Left colon (tissue), 2 donors: ENCODE measurements at regions not wholly inside any gene's neighbourhood (a gene's known extent, or its start where the extent isn't known, plus 50 kb on each side); places are given as distances from the start of the nearest gene placed in this dataset.
A peak's percentile ranks its signal among the peaks of the same experiment; 100 is the strongest.
"Not testable (repeated sequence)": the region's sequence is repeated elsewhere in the genome, so short reads cannot be mapped to it uniquely, and the experiment has no call there.

Experiments used
- ATAC-seq: fragments of 200-7000 bp; cut with Tn5 transposase; one replicate; pipeline ENCODE4 v1.9.1; 2020; ENCODE audit warnings: mild to moderate bottlenecking, moderate library complexity
- DNase-seq, 2 donors: peaks; one replicate each; pipeline ENCODE4 v3.0.0-alpha.2; 2020
- intact Hi-C, 2 donors: fragments of 100-400 bp; cut with DNase I in 1 of 2; cut with micrococcal nuclease in 1 of 2; formaldehyde crosslinking; loops; one replicate each; pipeline versions ENCODE4 v1.11.2 to v1.14.0; 2022; cut with DNase I, micrococcal nuclease
- donor health status: DM: no; HTN: no; CAD: no.
- donor health status: DM: yes; HTN: yes; CAD: no.

- intact Hi-C loops = no loop called here
- DNase-seq = no peak
- ATAC-seq = no peak
Observed at GRCh38 chr11:88061111-88061510, 114.1 kb downstream of the RAB38 start.

- ATAC-seq (no peak), DNase-seq (no peak)
- intact Hi-C loops = no loop called here
Observed at GRCh38 chr11:88059326-88059725, 115.9 kb downstream of the RAB38 start.

GRCh38 chr11:88051396-88051795 lies 123.8 kb downstream of the RAB38 start:
- intact Hi-C loops = no loop called here
- DNase-seq = no peak
- no peak for ATAC-seq

GRCh38 chr11:88050247-88050646 lies 125.0 kb downstream of the RAB38 start:
- DNase-seq = no peak
- no peak for ATAC-seq
- intact Hi-C loops = no loop called here

- DNase-seq, ATAC-seq, intact Hi-C loops: not testable (repeated sequence)
Observed at GRCh38 chr11:88045288-88045687, 130.0 kb downstream of the RAB38 start.

GRCh38 chr11:88044658-88045057 lies 130.6 kb downstream of the RAB38 start:
- intact Hi-C loops, DNase-seq, ATAC-seq: not testable (repeated sequence)

GRCh38 chr11:88043149-88043548 lies 132.1 kb downstream of the RAB38 start:
- intact Hi-C loops = no loop called here
- ATAC-seq (no peak), DNase-seq (no peak)

- no peak for ATAC-seq
- intact Hi-C loops = no loop called here
- no peak for DNase-seq
Observed at GRCh38 chr11:88042647-88043046, 132.6 kb downstream of the RAB38 start.

- DNase-seq = no peak
- intact Hi-C loops = no loop called here
- no peak for ATAC-seq
Observed at GRCh38 chr11:88042238-88042637, 133.0 kb downstream of the RAB38 start.

GRCh38 chr11:88041679-88042078 lies 133.6 kb downstream of the RAB38 start:
- no peak for DNase-seq
- no peak for ATAC-seq
- intact Hi-C loops = no loop called here

- no peak for ATAC-seq
- intact Hi-C loops = no loop called here
- DNase-seq = no peak
Observed at GRCh38 chr11:88040148-88040496, 135.1 kb downstream of the RAB38 start.

- intact Hi-C loops = no loop called here
- DNase-seq = no peak
- ATAC-seq = no peak
Observed at GRCh38 chr11:88039476-88040147, 135.6 kb downstream of the RAB38 start.

GRCh38 chr11:88038063-88038462 lies 137.2 kb downstream of the RAB38 start:
- ATAC-seq = no peak
- no peak for DNase-seq
- intact Hi-C loops = no loop called here

- DNase-seq (no peak), ATAC-seq (no peak)
- intact Hi-C loops = no loop called here
Observed at GRCh38 chr11:88036701-88037100, 138.5 kb downstream of the RAB38 start.

GRCh38 chr11:88035271-88035670 lies 140.0 kb downstream of the RAB38 start:
- no peak for ATAC-seq

GRCh38 chr11:88017666-88018065 lies 157.6 kb downstream of the RAB38 start:
- no peak for ATAC-seq
- intact Hi-C loops = no loop called here
- no peak for DNase-seq

More at GRCh38 chr11:88035271-88035670, 140.0 kb downstream of the RAB38 start:
- no peak for DNase-seq
- intact Hi-C loops = no loop called here

- DNase-seq (peak; percentile 47 to 67), ATAC-seq (peak; percentile 89)
- intact Hi-C loops = no loop called here
Observed at GRCh38 chr11:88016392-88017170, 158.7 kb downstream of the RAB38 start.

GRCh38 chr11:88015170-88015569 lies 160.1 kb downstream of the RAB38 start:
- ATAC-seq (no peak), DNase-seq (no peak)
- intact Hi-C loops = no loop called here

- no peak for DNase-seq
- intact Hi-C loops = no loop called here
- ATAC-seq = no peak
Observed at GRCh38 chr11:88013508-88014065, 161.7 kb downstream of the RAB38 start.

- DNase-seq (no peak), ATAC-seq (no peak)
- intact Hi-C loops = no loop called here
Observed at GRCh38 chr11:88012456-88012855, 162.8 kb downstream of the RAB38 start.
